Suppressor macrophage treated with lipopolysaccharide for 4 hours (primary cell): ENCODE measurements at regions not wholly inside any gene's neighbourhood (a gene's known extent, or its start where the extent isn't known, plus 50 kb on each side); places are given as distances from the start of the nearest gene placed in this dataset.

ENCODE experiments used
- DNase-seq: peaks from one replicate; pipeline ENCODE4 v3.0.0-alpha.2; 2020

DNA sequence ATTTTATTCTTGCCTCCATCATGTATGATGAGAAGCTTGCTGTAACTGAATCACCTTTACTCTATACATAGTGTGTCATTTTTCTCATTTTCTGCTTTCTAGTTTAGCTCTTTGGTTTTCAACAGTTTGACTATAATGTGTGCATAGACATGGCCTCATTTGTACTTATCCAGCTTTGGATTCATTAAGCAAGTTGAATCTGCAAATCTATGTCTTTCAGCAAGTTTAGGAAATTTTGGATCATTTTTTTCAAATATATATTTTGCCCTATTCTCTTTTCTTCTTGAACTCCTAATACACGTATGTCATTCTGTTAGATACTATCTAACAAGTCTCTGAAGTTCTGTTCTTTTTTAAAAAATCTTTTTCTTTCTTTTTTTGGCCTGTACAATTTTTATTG, 57.8 kb downstream of the PRLHR start:
- no peak for DNase-seq

DNA sequence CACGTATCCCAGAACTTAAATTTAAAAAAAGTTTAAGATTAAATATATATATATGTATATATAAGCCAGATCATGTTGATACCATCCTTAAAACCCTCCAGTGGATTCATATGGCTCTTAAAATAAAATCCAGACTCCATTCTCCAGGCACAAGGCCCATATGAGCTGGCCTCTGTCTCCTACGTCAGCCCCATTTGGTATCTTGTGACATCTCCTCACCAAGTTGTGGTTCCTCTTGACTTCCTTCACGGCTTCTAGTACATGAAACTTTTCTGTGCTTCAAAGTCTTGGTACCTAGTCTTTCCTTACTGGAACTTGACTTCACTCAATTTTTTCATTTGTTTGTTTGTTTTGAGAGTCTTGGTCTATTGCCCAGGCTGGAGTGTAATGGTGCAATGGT, 61.3 kb downstream of the PRLHR start:
- DNase-seq = peak; percentile 36

DNA sequence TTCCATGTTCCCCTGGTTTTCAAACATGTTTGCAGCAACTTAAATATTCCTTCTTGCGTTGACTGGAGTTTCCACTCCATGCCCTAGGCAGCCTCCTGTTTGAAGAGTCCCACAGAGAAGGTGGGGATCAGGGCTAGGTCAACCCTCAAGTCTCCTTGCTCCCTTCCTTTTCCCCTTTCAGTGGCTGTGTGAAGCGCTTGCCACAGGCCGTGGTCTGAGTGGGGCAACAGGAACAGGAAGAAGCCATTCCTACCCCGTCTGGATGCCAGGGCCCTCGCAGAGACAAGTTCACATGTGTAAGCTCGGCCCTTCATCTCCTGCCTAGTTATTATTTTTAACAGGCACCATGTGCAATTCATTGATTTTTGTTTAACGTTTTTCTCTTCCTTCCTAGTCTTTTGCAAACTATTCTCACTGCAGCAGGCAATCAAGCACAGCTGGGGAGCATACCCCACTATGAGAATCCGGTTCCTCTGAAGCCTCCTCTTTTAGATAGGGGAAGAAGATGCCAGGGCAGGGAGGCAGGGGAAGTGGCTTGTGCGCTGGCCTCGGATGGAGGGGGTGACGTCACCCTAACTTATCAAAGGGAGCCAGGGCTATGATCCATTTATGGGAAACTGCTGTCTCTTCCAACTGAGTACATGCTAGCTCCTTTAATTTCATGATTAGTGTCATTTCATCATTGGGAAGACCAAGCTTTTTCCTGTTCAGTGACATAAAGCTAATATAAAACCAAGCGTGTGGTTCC, 64.2 kb downstream of the PRLHR start:
- DNase-seq = peak; percentile 75

DNA sequence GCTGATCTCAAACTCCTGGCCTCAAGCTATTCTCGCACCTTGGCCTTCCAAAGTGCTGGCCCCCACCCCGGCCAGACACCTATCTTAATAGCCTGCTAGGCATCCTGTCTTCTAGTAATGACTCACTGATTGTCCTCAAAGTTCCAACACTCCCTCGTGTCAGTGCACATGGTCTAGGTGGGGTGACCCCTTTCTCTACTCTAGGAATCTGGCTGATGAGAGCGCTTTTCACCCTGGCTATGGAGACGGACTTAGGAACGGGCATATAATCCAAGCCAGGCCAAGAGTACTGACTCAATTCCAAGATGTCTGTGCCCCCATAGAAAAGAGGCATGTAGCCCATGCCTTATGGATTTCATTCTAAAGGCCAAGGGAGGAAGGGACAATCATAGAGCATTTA, 67.0 kb downstream of the PRLHR start:
- DNase-seq = no peak

DNA sequence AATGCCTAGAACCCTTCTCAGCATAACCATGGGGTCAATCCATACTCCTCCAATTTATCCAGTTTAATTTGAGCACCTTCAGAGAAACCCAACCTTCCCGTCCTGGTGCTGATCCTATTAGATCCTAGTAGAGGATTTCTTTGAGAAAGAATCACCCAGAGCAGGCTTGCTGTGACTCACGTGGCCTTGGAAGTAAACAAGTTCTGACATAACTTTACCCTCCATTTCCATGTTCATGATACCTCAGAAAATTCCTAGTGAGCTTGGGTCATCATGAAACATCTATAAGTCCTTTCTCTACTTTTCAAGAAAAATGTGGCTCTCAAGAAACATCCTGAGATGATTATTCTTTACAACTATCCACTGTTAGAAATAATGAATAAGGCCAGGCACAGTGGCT, 71.7 kb downstream of the PRLHR start:
- no peak for DNase-seq

DNA sequence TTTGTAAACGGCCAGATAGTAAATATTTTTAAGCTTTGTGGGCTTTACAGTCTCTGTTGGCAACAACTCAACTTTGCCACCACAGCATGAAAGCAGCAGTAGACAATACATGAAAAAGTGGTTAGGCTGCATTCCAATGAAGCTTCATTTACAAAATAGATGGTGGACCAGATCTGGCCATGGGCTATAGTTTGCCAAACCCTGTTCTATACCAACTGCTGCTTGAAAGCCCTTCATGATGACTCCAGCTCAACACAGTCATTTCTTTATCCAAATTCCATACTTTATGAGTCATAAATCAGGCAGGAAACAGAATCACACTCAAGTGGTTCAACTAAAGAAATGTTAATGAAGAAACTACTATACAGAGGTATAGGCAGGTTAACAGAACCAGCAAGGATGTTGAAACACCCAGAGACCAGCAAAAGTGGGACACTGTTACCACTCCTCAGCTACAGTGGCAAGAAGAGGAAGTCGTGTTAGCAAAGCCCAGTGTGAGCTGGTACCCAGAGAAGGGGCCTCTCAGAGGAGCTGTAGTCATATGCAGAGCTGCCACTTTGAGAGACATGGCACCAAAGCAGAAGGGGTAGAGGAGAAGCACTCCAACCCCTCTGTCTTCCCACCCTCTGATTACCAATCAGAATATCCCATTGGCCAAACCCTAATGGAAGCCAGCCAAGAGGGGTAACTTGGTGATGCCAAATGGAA, 72.5 kb downstream of the PRLHR start:
- DNase-seq = no peak

DNA sequence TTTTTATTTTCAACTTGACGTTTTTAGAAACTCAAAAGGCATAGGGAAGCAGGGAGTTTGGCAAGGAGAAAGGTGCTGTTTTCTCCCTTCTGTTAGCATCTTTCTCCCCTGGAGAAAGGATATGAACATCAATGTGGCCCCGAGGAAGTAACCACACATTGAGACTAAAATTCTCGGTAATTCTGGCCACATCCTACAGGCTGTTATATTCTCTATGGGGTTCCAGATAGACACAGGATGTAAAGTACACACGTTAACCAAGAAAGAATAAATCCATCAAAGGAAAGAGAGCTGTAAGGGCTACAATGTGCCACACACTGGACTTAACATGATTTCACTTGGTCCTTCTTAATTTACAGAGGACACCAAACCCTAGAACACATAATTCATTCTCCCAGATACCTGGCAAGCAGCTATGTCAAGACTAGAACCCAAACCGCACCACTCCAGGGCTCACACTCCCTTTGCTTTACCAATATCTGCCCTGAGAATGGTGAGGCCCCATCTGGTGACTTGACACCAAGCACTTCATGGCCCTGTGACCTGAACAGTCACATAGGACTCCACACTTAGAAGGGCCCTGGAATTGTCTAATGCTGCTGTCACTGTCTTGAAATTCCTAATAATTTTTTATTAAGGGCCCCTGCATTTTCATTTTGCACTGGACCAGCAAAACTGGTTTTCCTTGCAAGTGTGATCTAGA, 73.9 kb downstream of the PRLHR start:
- DNase-seq = no peak

DNA sequence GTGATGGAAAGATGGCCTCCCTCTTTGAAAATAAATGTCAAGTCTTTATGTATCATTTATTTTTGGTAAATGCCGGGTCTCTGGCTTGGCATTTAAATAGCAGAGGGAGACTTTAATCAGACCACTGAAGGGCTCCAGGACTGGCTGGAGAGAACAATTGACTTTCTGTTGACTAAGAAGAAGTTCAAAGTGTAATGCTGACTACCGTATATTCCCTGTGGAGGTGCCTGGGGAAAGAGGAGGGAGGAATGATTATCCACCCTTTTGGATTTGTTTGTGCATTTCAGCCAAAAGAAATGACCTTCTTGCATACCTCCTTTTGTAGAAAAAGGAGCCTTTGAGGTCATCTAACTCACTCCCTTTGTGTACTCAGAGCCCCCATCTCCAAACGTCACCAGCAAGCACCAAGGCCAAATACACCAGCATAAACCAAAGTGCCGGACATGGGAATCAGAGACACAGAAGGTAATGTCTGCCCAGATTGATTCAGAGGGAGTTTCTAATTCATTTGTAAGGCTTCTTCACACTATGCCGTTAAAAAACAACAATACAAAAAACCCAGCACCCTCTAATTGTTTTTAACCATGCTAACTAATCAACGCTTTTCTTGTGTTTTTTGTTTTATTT, 75.2 kb downstream of the PRLHR start:
- DNase-seq = no peak

DNA sequence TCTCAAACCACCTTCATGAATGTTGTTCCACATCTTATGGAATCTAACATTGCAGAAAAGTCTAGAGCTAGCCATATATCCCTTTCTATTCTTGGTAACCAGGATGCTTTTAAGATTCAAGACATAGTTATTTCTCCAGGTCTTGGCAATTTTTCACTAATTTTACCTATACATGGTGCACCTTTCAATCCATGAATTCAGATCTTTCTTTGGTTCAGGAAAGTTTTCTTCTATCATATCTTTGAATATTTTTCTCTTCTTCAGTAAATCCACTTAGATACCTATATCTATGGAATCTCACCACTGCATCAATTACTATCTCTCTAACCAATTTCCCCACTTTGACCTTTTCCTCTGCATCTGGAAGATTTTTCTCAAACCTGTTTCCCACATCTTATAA, 77.4 kb downstream of the PRLHR start:
- no peak for DNase-seq

DNA sequence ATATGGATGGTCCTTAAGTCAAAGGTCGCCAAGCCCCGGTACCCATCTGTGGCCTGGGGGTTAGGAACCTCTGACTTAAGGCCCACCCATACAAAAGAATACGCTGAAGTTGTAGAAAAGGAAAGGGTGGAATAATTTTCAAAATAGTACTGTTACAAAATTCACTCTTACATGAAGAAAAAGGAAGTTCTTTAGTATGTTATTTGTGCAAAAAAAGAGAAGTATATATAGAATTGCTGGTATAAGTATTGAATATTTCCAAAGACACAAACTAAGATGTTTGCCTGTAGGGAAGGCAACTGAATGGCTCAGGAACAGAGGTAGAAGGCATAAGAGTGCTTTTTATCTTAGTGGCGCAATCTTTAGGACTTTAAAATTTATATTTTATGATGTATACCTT, 78.7 kb downstream of the PRLHR start:
- no peak for DNase-seq

DNA sequence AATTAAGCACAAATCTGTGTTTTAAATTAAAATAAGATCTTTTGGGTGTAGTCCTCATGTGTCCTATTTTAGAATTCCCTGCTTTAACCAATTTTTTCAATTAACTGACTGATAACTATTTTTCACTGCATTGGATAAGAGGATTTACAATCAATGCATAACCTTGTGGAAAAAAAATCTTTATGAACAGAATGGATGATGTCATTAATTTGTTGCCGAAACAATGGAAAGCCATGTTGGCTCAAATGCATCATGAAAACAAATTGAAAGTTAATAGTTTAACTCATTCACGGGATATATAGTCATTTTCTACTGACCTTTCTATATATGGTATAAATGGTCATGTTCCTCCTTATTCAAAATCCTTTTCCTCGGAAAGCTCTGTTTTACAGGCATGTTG, 82.3 kb downstream of the PRLHR start:
- DNase-seq = no peak

DNA sequence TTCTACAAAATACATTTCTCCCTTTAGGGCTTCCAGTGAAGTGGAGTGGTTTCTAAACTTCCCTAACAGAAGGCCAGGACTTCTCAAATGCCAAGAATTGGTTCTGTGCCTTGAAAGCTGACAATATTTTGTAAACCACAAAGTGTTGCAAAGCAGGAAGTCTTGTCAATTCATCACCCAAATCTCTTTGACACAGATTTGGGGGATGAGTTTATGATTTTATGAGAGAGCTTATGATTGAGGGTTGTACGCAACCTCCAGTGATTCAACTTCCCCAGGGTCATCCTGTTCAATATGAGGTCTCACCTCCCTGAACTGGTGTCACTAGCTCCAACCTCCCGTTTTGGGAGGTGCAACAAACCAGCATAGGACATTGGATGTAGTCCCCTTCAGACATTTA, 83.7 kb downstream of the PRLHR start:
- peak; percentile 42 for DNase-seq

DNA sequence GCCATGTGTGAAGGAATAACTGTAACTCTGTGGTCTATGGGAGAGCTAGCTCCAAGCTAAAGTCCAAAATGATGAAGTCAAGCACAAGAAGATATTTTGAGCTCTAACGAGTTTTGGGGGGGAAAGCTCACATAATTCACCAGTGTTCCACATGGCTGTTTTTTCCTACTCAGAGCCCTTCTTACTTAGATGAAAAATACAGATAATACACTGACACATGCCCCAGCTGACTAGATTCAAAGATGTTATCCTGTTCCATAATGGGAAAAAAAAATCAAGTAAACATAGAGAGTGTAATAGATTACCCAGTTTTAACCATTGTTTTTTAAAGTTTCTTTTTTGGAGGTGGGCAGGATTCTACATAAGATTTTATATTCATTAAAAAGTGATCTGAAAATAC, 86.6 kb downstream of the PRLHR start:
- DNase-seq = no peak

DNA sequence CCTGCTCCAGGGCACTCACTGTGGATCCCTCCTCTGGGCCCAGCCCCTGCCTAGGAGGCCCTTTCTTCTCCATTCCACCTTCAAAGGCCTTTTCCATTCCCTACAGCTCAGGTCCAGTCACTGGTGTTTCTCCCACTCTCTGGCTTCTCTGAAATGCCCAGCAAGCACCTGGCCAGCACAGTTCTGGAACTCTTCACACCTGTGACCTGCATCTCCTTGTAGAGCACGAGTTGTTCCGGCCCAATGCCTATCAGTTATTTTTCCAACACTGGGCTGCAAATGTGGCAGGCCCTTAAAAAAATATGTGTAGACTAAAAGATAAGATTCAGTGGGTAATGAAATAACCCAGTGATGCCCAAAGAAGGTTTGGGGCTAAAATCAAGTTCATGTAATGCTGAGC, 87.1 kb downstream of the PRLHR start:
- no peak for DNase-seq

DNA sequence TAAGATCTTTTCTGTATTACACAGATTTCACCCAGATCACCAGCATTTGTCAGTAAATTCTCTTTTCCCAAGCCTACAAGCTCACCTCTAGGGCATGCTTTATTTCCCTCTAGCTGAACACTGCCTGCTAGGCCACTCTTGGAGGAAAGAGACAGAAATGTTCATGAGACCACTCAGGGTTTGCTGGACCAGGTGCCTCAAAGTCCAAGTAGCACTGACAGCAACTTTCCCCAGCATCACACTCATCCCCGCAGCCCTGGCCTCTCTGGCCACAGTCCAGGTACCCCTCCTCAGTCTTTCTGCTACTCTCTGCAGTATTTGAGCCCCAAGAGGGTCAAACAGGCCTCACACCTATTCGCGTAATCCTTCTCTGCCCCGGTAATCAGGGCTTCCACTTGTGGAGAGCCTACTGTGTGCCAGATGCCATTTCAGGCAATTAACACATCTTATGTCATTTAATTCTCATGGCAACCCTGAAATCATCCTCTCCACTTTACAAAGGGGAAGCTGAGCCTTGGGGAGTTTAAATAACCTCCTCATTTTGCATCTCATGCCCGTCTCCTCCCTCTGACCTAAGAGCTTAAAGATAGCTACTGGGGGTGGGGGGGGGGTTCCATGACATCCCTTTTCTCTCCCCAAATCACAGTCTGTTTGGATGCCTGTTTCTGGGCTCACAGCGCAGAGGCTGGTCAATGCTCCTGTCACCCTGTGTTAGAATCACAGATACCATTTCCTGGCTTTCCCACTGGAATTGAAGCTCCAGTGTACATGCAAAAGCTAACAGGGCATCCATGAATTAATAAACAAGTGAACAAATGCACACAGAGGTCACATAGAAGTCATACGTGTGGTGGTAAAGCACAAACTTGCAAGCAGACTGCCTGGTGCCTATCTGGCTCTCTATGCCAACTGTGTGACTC, 88.5 kb downstream of the PRLHR start:
- no peak for DNase-seq

DNA sequence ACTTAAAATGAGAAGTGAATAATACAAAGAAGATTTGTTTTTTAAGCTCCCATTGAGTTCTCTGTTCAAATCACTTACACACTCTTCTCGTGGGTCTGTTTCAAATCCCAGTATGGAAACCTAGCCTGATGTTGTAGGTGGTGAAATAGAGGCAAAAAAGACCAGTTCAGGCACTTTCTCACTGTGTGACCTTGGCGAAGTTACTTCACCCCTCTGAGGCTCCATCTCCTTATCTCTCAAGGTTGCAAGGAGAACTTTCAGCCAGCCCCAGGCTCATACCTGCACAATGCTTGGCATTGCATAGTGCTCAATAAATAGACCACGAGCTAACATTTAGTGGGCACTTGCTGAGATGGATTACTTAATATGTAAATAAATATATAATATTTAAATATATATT, 90.1 kb downstream of the PRLHR start:
- no peak for DNase-seq

DNA sequence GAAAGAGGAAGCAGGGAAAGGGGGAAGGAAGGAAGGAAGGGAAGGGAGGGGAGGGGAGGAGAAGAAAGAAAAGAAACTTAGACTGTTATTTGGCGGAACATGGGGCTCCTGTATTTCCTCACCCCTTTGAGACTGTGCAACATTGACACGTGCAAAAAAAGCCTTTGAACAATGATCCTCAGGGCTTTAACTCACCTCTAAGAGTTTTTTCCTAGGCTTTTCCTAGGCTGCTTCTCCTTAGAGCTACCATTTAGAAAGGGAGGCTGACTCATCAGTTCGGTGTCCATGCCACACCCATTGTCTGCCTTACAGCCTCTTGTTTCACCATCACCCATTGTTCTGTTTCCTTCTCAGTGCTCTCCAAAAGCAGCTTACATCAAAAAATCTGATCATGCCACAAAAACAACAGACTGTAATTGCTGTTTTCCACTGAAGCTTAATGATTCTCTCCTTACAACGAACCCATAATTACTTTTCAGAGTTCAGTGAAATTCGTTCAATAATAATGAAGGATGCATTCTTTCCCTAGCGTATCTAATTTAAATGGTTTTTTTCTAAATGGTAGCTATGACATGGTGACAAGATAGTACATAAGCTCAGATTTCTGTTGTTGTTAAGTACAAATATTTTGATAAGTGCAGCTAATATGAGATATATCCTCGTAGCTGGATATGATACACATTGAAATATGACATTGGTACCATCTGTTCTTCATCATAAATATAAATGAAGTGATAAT, 90.8 kb downstream of the PRLHR start:
- peak; percentile 49 for DNase-seq

DNA sequence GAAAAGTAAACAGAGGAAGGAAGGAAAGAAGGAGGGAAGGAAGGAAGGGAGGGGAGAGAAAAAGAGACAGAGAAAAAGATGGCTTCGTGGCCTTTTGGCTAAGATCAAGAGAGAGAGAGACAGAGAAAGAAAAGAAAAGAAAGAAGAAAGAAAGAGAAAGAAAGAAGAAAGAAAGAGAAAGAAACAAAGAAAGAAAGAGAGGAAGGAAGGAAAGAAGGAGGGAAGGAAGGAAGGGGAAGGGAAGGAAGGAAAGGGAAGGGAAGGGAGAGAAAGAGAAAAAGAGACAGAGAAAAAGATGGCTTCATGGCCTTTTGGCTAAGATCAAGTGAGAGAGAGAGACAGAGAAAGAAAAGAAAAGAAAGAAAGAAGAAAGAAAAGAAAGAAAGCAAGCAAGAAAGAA, 91.4 kb downstream of the PRLHR start:
- DNase-seq = no peak

DNA sequence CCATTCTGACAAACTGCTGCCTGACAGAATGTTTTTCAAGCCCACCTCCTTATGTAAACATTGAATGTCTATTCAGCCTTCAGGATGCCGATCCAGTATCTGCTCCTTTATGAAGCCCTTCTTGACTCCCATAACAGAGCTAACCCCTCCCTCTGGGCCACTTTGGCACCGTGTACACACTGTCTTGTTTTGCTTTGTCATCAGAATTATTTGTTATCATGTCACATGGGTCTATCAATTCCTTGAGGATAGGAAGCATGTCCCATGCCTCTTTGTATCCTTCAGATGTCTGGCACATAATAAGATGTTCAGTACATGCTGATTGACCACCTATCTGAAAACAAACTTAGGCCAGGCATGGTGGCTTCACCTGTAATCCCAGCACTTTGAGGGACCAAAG, 92.3 kb downstream of the PRLHR start:
- no peak for DNase-seq

DNA sequence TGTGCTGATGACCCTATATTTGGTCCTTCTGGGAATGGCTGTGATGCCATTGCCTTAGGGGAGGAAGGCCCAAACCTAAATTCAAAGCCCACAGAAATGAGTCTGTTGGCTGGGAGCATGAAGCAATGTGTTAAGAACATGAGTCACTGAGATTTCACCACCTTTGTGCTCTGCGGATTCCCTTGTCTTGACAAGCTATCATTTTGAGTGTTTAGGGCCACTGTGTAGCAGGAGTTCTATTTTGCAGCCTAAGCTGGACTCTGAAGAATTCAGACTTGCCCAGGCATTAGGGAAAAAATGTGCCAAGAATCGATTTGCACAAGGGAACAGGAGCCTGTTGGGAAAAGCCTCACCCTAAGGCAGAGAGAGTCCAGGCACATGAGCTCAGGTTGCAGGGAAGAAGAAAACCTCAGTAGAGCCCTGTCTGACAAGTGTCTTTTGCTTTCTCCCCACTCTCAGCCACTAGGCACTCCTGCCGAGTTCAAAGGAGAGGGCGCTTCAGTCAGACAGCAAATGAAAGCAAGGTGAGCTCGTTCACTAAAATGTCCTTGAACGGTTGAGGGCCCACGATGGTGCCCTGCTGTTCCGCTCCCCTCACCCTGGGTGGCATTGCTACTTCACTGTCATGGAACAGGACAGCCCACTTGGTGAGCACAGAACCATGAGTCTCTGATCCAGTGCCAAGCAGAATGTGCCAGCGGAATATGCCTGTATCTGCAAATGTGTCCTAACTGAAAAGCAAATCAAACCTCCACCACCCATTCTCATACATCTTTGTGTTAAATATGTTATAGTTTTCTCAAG, 93.6 kb downstream of the PRLHR start:
- peak; percentile 64 for DNase-seq

DNA sequence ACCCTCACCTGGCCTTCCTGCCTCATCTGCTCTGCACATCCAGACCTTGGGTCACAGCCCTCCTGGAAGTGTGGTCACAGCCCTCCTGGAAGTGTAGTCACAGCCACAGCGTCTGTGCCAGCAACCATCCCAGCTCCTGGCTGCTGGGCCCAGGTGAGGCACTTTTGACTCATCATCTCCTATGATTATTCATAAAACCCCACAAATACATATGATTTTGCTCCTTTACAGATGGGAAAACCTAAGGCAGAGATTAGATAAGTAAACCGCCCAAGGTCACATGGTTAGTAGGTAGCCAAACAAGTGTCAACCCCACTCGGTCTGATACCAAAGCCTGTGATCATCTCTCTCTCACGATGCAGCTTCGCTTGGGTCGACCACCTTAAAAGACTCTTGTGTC, 94.3 kb downstream of the PRLHR start:
- DNase-seq = no peak
